ENCODE measurements at regions not wholly inside any gene's neighbourhood (a gene's known extent, or its start where the extent isn't known, plus 50 kb on each side); places are given as distances from the start of the nearest gene placed in this dataset.

- H3K4me1 ChIP-seq (ENCODE audit: control insufficient read depth in 1 of 2, insufficient read depth in 2 of 2, low read length in 2 of 2) = no peaks in the 10 kb centered on the region
Observed at GRCh38 chr19:32020538-32020937, 324.9 kb upstream of the ZNF507 start.

GRCh38 chr19:32022044-32022640 lies 323.3 kb upstream of the ZNF507 start:
- Histone ChIP-seq H3K27ac (ENCODE audit: low read depth, low read length) (no peak overlapping the region), H3K4me3 (ENCODE audit: low read depth in 1 of 2, low read length in 2 of 2) (no peak overlapping the region), H3K4me1 (ENCODE audit: control insufficient read depth in 1 of 2, insufficient read depth in 2 of 2, low read length in 2 of 2) (no peaks in the 10 kb centered on the region)

More at GRCh38 chr19:32020538-32020937, 324.9 kb upstream of the ZNF507 start:
- H3K4me3 ChIP-seq (ENCODE audit: low read depth in 1 of 2, low read length in 2 of 2) = no peak overlapping the region
- no peak overlapping the region for H3K27ac ChIP-seq (ENCODE audit: low read depth, low read length)
- no peaks in the 10 kb centered on the region for H3K36me3 ChIP-seq (ENCODE audit: control insufficient read depth in 1 of 2, insufficient read depth in 2 of 2, low read length in 2 of 2)
- H3K9me3 ChIP-seq (ENCODE audit: control insufficient read depth in 1 of 2, low read length in 2 of 2) = no peaks in the 10 kb centered on the region
- no peaks in the 10 kb centered on the region for H3K27me3 ChIP-seq (ENCODE audit: control insufficient read depth in 1 of 2, insufficient read depth in 2 of 2, low read length in 2 of 2)
- H3K9ac ChIP-seq (ENCODE audit: low read depth in 1 of 2, low read length in 2 of 2) = no peak overlapping the region

GRCh38 chr19:32022731-32023563 lies 322.5 kb upstream of the ZNF507 start:
- Histone ChIP-seq H3K27ac (ENCODE audit: low read depth, low read length) (no peak overlapping the region), H3K4me3 (ENCODE audit: low read depth in 1 of 2, low read length in 2 of 2) (no peak overlapping the region), H3K36me3 (ENCODE audit: control insufficient read depth in 1 of 2, insufficient read depth in 2 of 2, low read length in 2 of 2) (no peaks in the 10 kb centered on the region)

More at GRCh38 chr19:32022044-32022640, 323.3 kb upstream of the ZNF507 start:
- Histone ChIP-seq H3K9me3 (ENCODE audit: control insufficient read depth in 1 of 2, low read length in 2 of 2) (no peaks in the 10 kb centered on the region), H3K27me3 (ENCODE audit: control insufficient read depth in 1 of 2, insufficient read depth in 2 of 2, low read length in 2 of 2) (no peaks in the 10 kb centered on the region), H3K9ac (ENCODE audit: low read depth in 1 of 2, low read length in 2 of 2) (no peak overlapping the region), H3K36me3 (ENCODE audit: control insufficient read depth in 1 of 2, insufficient read depth in 2 of 2, low read length in 2 of 2) (no peaks in the 10 kb centered on the region)

GRCh38 chr19:32023564-32023832 lies 321.9 kb upstream of the ZNF507 start:
- Histone ChIP-seq H3K9me3 (ENCODE audit: control insufficient read depth in 1 of 2, low read length in 2 of 2) (no peaks in the 10 kb centered on the region), H3K4me3 (ENCODE audit: low read depth in 1 of 2, low read length in 2 of 2) (no peak overlapping the region), H3K27me3 (ENCODE audit: control insufficient read depth in 1 of 2, insufficient read depth in 2 of 2, low read length in 2 of 2) (no peaks in the 10 kb centered on the region), H3K4me1 (ENCODE audit: control insufficient read depth in 1 of 2, insufficient read depth in 2 of 2, low read length in 2 of 2) (no peaks in the 10 kb centered on the region), H3K27ac (ENCODE audit: low read depth, low read length) (no peak overlapping the region), H3K9ac (ENCODE audit: low read depth in 1 of 2, low read length in 2 of 2) (no peak overlapping the region), H3K36me3 (ENCODE audit: control insufficient read depth in 1 of 2, insufficient read depth in 2 of 2, low read length in 2 of 2) (no peaks in the 10 kb centered on the region)

More at GRCh38 chr19:32022731-32023563, 322.5 kb upstream of the ZNF507 start:
- Histone ChIP-seq H3K9ac (ENCODE audit: low read depth in 1 of 2, low read length in 2 of 2) (no peak overlapping the region), H3K27me3 (ENCODE audit: control insufficient read depth in 1 of 2, insufficient read depth in 2 of 2, low read length in 2 of 2) (no peaks in the 10 kb centered on the region), H3K4me1 (ENCODE audit: control insufficient read depth in 1 of 2, insufficient read depth in 2 of 2, low read length in 2 of 2) (no peaks in the 10 kb centered on the region), H3K9me3 (ENCODE audit: control insufficient read depth in 1 of 2, low read length in 2 of 2) (no peaks in the 10 kb centered on the region)

GRCh38 chr19:32029235-32029634 lies 316.2 kb upstream of the ZNF507 start:
- Histone ChIP-seq H3K4me3 (ENCODE audit: low read depth in 1 of 2, low read length in 2 of 2) (no peak overlapping the region), H3K9ac (ENCODE audit: low read depth in 1 of 2, low read length in 2 of 2) (no peak overlapping the region), H3K4me1 (ENCODE audit: control insufficient read depth in 1 of 2, insufficient read depth in 2 of 2, low read length in 2 of 2) (no peaks in the 10 kb centered on the region), H3K27ac (ENCODE audit: low read depth, low read length) (no peak overlapping the region), H3K36me3 (ENCODE audit: control insufficient read depth in 1 of 2, insufficient read depth in 2 of 2, low read length in 2 of 2) (no peaks in the 10 kb centered on the region), H3K27me3 (ENCODE audit: control insufficient read depth in 1 of 2, insufficient read depth in 2 of 2, low read length in 2 of 2) (peaks cover 0 to 4% of the 10 kb centered on the region in 2 donors), H3K9me3 (ENCODE audit: control insufficient read depth in 1 of 2, low read length in 2 of 2) (no peaks in the 10 kb centered on the region)

GRCh38 chr19:32032561-32032960 lies 312.8 kb upstream of the ZNF507 start:
- Histone ChIP-seq H3K27me3 (ENCODE audit: control insufficient read depth in 1 of 2, insufficient read depth in 2 of 2, low read length in 2 of 2) (peaks cover 0 to 4% of the 10 kb centered on the region in 2 donors), H3K27ac (ENCODE audit: low read depth, low read length) (no peak overlapping the region), H3K9me3 (ENCODE audit: control insufficient read depth in 1 of 2, low read length in 2 of 2) (no peaks in the 10 kb centered on the region), H3K9ac (ENCODE audit: low read depth in 1 of 2, low read length in 2 of 2) (no peak overlapping the region), H3K4me3 (ENCODE audit: low read depth in 1 of 2, low read length in 2 of 2) (no peak overlapping the region), H3K4me1 (ENCODE audit: control insufficient read depth in 1 of 2, insufficient read depth in 2 of 2, low read length in 2 of 2) (no peaks in the 10 kb centered on the region), H3K36me3 (ENCODE audit: control insufficient read depth in 1 of 2, insufficient read depth in 2 of 2, low read length in 2 of 2) (no peaks in the 10 kb centered on the region)

GRCh38 chr19:32035626-32036025 lies 309.8 kb upstream of the ZNF507 start:
- Histone ChIP-seq H3K27me3 (ENCODE audit: control insufficient read depth in 1 of 2, insufficient read depth in 2 of 2, low read length in 2 of 2) (peaks cover 0 to 8% of the 10 kb centered on the region in 2 donors), H3K9ac (ENCODE audit: low read depth in 1 of 2, low read length in 2 of 2) (no peak overlapping the region), H3K4me1 (ENCODE audit: control insufficient read depth in 1 of 2, insufficient read depth in 2 of 2, low read length in 2 of 2) (no peaks in the 10 kb centered on the region), H3K36me3 (ENCODE audit: control insufficient read depth in 1 of 2, insufficient read depth in 2 of 2, low read length in 2 of 2) (no peaks in the 10 kb centered on the region), H3K4me3 (ENCODE audit: low read depth in 1 of 2, low read length in 2 of 2) (no peak overlapping the region), H3K9me3 (ENCODE audit: control insufficient read depth in 1 of 2, low read length in 2 of 2) (no peaks in the 10 kb centered on the region), H3K27ac (ENCODE audit: low read depth, low read length) (no peak overlapping the region)

GRCh38 chr19:32038021-32038920 lies 307.1 kb upstream of the ZNF507 start:
- Histone ChIP-seq H3K4me1 (ENCODE audit: control insufficient read depth in 1 of 2, insufficient read depth in 2 of 2, low read length in 2 of 2) (peaks cover 0 to 4% of the 10 kb centered on the region in 2 donors), H3K27ac (ENCODE audit: low read depth, low read length) (no peak overlapping the region), H3K36me3 (ENCODE audit: control insufficient read depth in 1 of 2, insufficient read depth in 2 of 2, low read length in 2 of 2) (no peaks in the 10 kb centered on the region), H3K27me3 (ENCODE audit: control insufficient read depth in 1 of 2, insufficient read depth in 2 of 2, low read length in 2 of 2) (peaks cover 4 to 7% of the 10 kb centered on the region in 2 donors), H3K4me3 (ENCODE audit: low read depth in 1 of 2, low read length in 2 of 2) (no peak overlapping the region), H3K9me3 (ENCODE audit: control insufficient read depth in 1 of 2, low read length in 2 of 2) (no peaks in the 10 kb centered on the region), H3K9ac (ENCODE audit: low read depth in 1 of 2, low read length in 2 of 2) (no peak overlapping the region)

GRCh38 chr19:32038961-32039360 lies 306.4 kb upstream of the ZNF507 start:
- H3K4me1 ChIP-seq (ENCODE audit: control insufficient read depth in 1 of 2, insufficient read depth in 2 of 2, low read length in 2 of 2) = peaks cover 0 to 4% of the 10 kb centered on the region in 2 donors
- no peaks in the 10 kb centered on the region for H3K36me3 ChIP-seq (ENCODE audit: control insufficient read depth in 1 of 2, insufficient read depth in 2 of 2, low read length in 2 of 2)
- no peak overlapping the region for H3K9ac ChIP-seq (ENCODE audit: low read depth in 1 of 2, low read length in 2 of 2)
- H3K27ac ChIP-seq (ENCODE audit: low read depth, low read length) = no peak overlapping the region
- no peaks in the 10 kb centered on the region for H3K9me3 ChIP-seq (ENCODE audit: control insufficient read depth in 1 of 2, low read length in 2 of 2)
- peaks cover 4 to 7% of the 10 kb centered on the region in 2 donors for H3K27me3 ChIP-seq (ENCODE audit: control insufficient read depth in 1 of 2, insufficient read depth in 2 of 2, low read length in 2 of 2)
- no peak overlapping the region for H3K4me3 ChIP-seq (ENCODE audit: low read depth in 1 of 2, low read length in 2 of 2)

GRCh38 chr19:32039440-32039839 lies 306.0 kb upstream of the ZNF507 start:
- H3K4me3 ChIP-seq (ENCODE audit: low read depth in 1 of 2, low read length in 2 of 2) = no peak overlapping the region
- H3K4me1 ChIP-seq (ENCODE audit: control insufficient read depth in 1 of 2, insufficient read depth in 2 of 2, low read length in 2 of 2) = peaks cover 0 to 4% of the 10 kb centered on the region in 2 donors
- H3K27ac ChIP-seq (ENCODE audit: low read depth, low read length) = no peak overlapping the region
- H3K36me3 ChIP-seq (ENCODE audit: control insufficient read depth in 1 of 2, insufficient read depth in 2 of 2, low read length in 2 of 2) = no peaks in the 10 kb centered on the region
- H3K9me3 ChIP-seq (ENCODE audit: control insufficient read depth in 1 of 2, low read length in 2 of 2) = no peaks in the 10 kb centered on the region
- H3K27me3 ChIP-seq (ENCODE audit: control insufficient read depth in 1 of 2, insufficient read depth in 2 of 2, low read length in 2 of 2) = peaks cover 4 to 7% of the 10 kb centered on the region in 2 donors
- no peak overlapping the region for H3K9ac ChIP-seq (ENCODE audit: low read depth in 1 of 2, low read length in 2 of 2)

Data from duodenal mucosa (tissue), 2 donors.